Suprapubic skin (tissue), 4 donors: ENCODE measurements at regions not wholly inside any gene's neighbourhood (a gene's known extent, or its start where the extent isn't known, plus 50 kb on each side); places are given as distances from the start of the nearest gene placed in this dataset.

Source experiments
- DNase-seq, 2 donors: peaks; one replicate each; pipeline ENCODE4 v3.0.0-alpha.2; 2019; ENCODE audit warnings: low spot score in 2 of 2
- H3K27ac ChIP-seq: fragments of 200-600 bp; sonication (generic); one replicate; pipeline ENCODE4 v1.5.1; 2019
- H3K27me3 ChIP-seq: fragments of 200-600 bp; sonication (generic); one replicate; pipeline ENCODE4 v1.5.1; 2019
- H3K36me3 ChIP-seq: fragments of 200-600 bp; sonication (generic); one replicate; pipeline ENCODE4 v1.5.1; 2019
- H3K4me1 ChIP-seq: fragments of 200-600 bp; sonication (generic); one replicate; pipeline ENCODE4 v1.5.1; 2019
- H3K4me3 ChIP-seq: fragments of 200-600 bp; sonication (generic); one replicate; pipeline ENCODE4 v1.5.1; 2019; ENCODE audit warnings: mild to moderate bottlenecking
- H3K9me3 ChIP-seq: fragments of 200-600 bp; sonication (generic); one replicate; pipeline ENCODE4 v1.5.1; 2019
- EP300 ChIP-seq: sonication (generic); formaldehyde crosslinking; IDR thresholded peaks from one replicate; pipeline ENCODE4 v1.6.1; 2017; ENCODE audit warnings: antibody characterized with exemption
- POLR2A ChIP-seq, 2 donors: fragments of 450-650 bp; IDR thresholded peaks; one replicate each; pipeline ENCODE4 v1.6.1; 2017; ENCODE audit warnings: antibody characterized with exemption in 2 of 2, mild to moderate bottlenecking in 2 of 2, moderate library complexity in 2 of 2
- POLR2AphosphoS5 ChIP-seq, 3 donors: sonication (generic); formaldehyde crosslinking; IDR thresholded peaks; one replicate each; pipeline ENCODE4 v1.6.1; 2017; ENCODE audit warnings: antibody characterized with exemption in 3 of 3
- WGBS: methylation state at CpG from one replicate; pipeline ENCODE4 v1.1.5; 2018; 5-methylcytosine and 5-hydroxymethylcytosine counted together
- TF ChIP-seq, protein P1 (sequence below), 2 donors: fragments of 200-600 bp in 1 of 2; fragments of 450-650 bp in 1 of 2; sonication (generic) in 1 of 2; IDR thresholded peaks; one replicate each; pipeline ENCODE4 v1.5.1; 2016 to 2019; ENCODE audit warnings: antibody characterized with exemption in 2 of 2, mild to moderate bottlenecking in 1 of 2, moderate library complexity in 1 of 2

DNA sequence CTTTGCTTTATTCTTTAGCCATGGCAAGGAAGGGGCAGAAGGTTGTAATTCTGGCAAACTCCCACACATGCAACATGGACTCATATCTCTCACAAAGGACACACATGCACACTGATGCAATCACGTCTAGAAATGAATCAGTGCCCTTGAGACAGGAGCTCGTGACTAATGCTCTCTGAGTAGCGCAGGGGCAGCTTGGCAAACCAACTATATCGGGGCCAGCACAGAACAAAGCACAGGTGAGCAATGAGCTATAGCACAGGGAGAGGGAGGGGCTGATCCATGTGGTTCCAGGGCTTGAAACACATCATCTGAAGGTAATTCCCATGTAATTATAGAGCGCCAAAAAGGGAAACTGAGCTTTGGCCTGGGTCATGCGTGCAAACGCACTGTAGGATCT, 165.2 kb upstream of the KLF7 start:
- TF ChIP-seq POLR2AphosphoS5 (IDR thresholded peaks at IDR 0.05) (peak in 1 of 3 donors; percentile 73), EP300 (no peak)
- TF ChIP-seq, protein P1, sequence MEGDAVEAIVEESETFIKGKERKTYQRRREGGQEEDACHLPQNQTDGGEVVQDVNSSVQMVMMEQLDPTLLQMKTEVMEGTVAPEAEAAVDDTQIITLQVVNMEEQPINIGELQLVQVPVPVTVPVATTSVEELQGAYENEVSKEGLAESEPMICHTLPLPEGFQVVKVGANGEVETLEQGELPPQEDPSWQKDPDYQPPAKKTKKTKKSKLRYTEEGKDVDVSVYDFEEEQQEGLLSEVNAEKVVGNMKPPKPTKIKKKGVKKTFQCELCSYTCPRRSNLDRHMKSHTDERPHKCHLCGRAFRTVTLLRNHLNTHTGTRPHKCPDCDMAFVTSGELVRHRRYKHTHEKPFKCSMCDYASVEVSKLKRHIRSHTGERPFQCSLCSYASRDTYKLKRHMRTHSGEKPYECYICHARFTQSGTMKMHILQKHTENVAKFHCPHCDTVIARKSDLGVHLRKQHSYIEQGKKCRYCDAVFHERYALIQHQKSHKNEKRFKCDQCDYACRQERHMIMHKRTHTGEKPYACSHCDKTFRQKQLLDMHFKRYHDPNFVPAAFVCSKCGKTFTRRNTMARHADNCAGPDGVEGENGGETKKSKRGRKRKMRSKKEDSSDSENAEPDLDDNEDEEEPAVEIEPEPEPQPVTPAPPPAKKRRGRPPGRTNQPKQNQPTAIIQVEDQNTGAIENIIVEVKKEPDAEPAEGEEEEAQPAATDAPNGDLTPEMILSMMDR (IDR thresholded peaks at IDR 0.05): no peak
- Histone ChIP-seq H3K27me3 (no peaks in the 10 kb centered on the region), H3K4me3 (no peak overlapping the region), H3K27ac (no peak overlapping the region), H3K9me3 (no peaks in the 10 kb centered on the region), H3K36me3 (no peaks in the 10 kb centered on the region), H3K4me1 (peaks cover 29% of the 10 kb centered on the region)
- WGBS: 59% methylated on average over 7 of the region's 7 CpGs
- peak in 1 of 2 donors; percentile 66 for DNase-seq

- H3K36me3 ChIP-seq: no peaks in the 10 kb centered on the region
- peaks cover 29% of the 10 kb centered on the region for H3K4me1 ChIP-seq
- H3K27me3 ChIP-seq: no peaks in the 10 kb centered on the region
- no peaks in the 10 kb centered on the region for H3K9me3 ChIP-seq
- WGBS: 95% methylated on average over 6 of the region's 6 CpGs
- H3K4me3 ChIP-seq: no peak overlapping the region
- no peak for DNase-seq
- H3K27ac ChIP-seq: no peak overlapping the region
- TF ChIP-seq EP300 (no peak), POLR2AphosphoS5 (IDR thresholded peaks at IDR 0.05) (no peak), POLR2A (IDR thresholded peaks at IDR 0.05) (no peak)
- TF ChIP-seq, protein P1 (IDR thresholded peaks at IDR 0.05): no peak
Measured at GRCh38 chr2:207331674-207332073, 165.9 kb upstream of the KLF7 start.

DNA sequence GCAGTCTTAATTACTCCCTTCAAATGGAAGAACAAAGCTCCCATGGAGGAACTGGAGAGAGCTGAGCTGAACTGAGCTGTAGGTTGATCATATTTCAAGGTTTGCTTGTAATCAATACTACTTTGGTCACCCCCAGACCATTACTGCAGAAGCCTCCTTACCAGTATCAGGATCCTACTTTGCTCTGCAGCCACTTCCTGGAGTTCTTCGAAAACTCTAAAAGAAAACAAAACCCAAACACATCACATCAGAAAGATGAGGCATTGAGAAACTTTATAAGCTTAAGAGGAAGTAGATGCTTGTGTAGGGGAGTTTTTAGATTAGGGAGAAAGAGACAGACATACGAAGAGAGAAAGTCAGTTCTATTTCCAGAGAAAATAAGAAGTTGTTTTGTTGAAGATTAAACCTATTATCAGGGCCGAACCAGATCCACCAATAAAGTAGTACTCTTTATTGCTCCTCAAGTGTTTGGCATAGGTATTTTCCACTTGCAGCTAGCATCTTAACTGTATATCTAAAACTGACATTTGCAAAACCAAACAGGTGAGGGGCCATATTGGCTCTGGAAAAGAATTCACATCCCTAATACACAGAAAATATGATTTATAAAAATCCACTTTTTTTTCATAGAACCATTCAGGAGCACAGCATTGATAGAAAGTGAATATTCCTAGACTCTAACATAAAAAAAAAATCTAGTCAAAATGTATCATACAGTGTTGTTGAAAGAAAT, 166.9 kb upstream of the KLF7 start:
- Histone ChIP-seq H3K27me3 (no peaks in the 10 kb centered on the region), H3K27ac (no peak overlapping the region), H3K36me3 (no peaks in the 10 kb centered on the region), H3K4me3 (no peak overlapping the region), H3K4me1 (peaks cover 29% of the 10 kb centered on the region), H3K9me3 (no peaks in the 10 kb centered on the region)
- TF ChIP-seq EP300: no peak
- no peak for TF ChIP-seq POLR2A (IDR thresholded peaks at IDR 0.05)
- TF ChIP-seq POLR2AphosphoS5 (IDR thresholded peaks at IDR 0.05): no peak
- TF ChIP-seq, protein P1 (IDR thresholded peaks at IDR 0.05): no peak
- WGBS: 88% methylated on average over 3 of the region's 3 CpGs
- DNase-seq: no peak

GRCh38 chr2:207333599-207334300, 168.0 kb upstream of the KLF7 start:
- 82% methylated on average over 5 of the region's 5 CpGs for WGBS
- DNase-seq: no peak
- no peaks in the 10 kb centered on the region for H3K36me3 ChIP-seq
- H3K27ac ChIP-seq: peak overlapping the region; percentile 84
- TF ChIP-seq, protein P1 (IDR thresholded peaks at IDR 0.05): no peak
- TF ChIP-seq EP300: no peak
- no peak for TF ChIP-seq POLR2AphosphoS5 (IDR thresholded peaks at IDR 0.05)
- TF ChIP-seq POLR2A (IDR thresholded peaks at IDR 0.05): no peak
- H3K4me3 ChIP-seq: peak overlapping the region; percentile 35
- no peaks in the 10 kb centered on the region for H3K27me3 ChIP-seq
- H3K9me3 ChIP-seq: no peaks in the 10 kb centered on the region
- peaks cover 29% of the 10 kb centered on the region for H3K4me1 ChIP-seq

- TF ChIP-seq POLR2AphosphoS5 (IDR thresholded peaks at IDR 0.05): no peak
- no peak for TF ChIP-seq POLR2A (IDR thresholded peaks at IDR 0.05)
- TF ChIP-seq, protein P1 (IDR thresholded peaks at IDR 0.05): no peak
- Histone ChIP-seq H3K36me3 (no peaks in the 10 kb centered on the region), H3K4me1 (peaks cover 29% of the 10 kb centered on the region), H3K9me3 (no peaks in the 10 kb centered on the region), H3K27me3 (no peaks in the 10 kb centered on the region), H3K4me3 (peak overlapping the region; percentile 35), H3K27ac (peak overlapping the region; percentile 84)
- no peak for DNase-seq
- WGBS: 24% methylated on average over 8 of the region's 8 CpGs
Measured at GRCh38 chr2:207334301-207334623, 168.5 kb upstream of the KLF7 start.
